ENCODE measurements at regions not wholly inside any gene's neighbourhood (a gene's known extent, or its start where the extent isn't known, plus 50 kb on each side); places are given as distances from the start of the nearest gene placed in this dataset.

DNA sequence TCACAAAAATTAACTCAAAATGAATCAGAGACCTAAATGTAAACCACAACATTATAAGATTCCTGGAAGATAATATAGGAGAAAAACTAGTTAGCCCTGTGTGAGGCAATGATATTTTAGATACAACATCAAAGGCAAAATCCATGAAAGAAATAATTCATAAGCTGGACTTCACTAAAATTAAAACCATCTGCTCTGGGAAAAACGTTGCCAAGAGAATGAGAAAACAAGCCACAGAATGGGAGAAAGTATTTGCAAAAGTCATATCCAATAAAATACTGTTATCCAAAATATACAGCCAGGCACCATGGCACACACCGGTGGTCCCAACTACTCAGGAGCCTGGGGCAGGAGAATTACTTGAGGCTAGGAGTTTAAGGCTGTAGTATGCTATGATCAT is 70.3 kb downstream of the SYF2 start:
- TF ChIP-seq POLR2A (IDR thresholded peaks at IDR 0.05; ENCODE audit: low read length) (no peak), GATA1 (IDR thresholded peaks at IDR 0.05; ENCODE audit: low read depth, low read length) (no peak)
